SU-DHL-6 (cell line): ENCODE measurements at regions not wholly inside any gene's neighbourhood (a gene's known extent, or its start where the extent isn't known, plus 50 kb on each side); places are given as distances from the start of the nearest gene placed in this dataset.
"Not testable (repeated sequence)": the region's sequence is repeated elsewhere in the genome, so short reads cannot be mapped to it uniquely, and the experiment has no call there.

ENCODE experiments used
- H2AFZ ChIP-seq: fragments of 200-600 bp; sonication (generic); 2 replicates; pipeline ENCODE4 v1.6.1; 2014; ENCODE audit warnings: low read depth, mild to moderate bottlenecking, moderate library complexity, mixed read lengths, antibody characterized with exemption, low read length; ENCODE audit not compliant: severe bottlenecking
- H3F3A ChIP-seq: fragments of 200-600 bp; shearing (Covaris generic); 2 replicates; pipeline ENCODE4 v1.6.0; 2016; ENCODE audit warnings: antibody characterized with exemption, mild to moderate bottlenecking; ENCODE audit not compliant: insufficient read depth
- H3K27ac ChIP-seq: fragments of 200-600 bp; sonication (generic); 2 replicates; pipeline ENCODE4 v1.5.1; 2016; ENCODE audit warnings: low read depth, mild to moderate bottlenecking, low read length, moderate library complexity, mixed read lengths
- H3K27me3 ChIP-seq: fragments of 200-600 bp; sonication (generic), shearing (Covaris generic); 2 replicates; pipeline ENCODE4 v1.6.0; 2014; ENCODE audit warnings: mild to moderate bottlenecking, low read length
- H3K36me3 ChIP-seq: fragments of 200-600 bp; sonication (generic); 2 replicates; pipeline ENCODE4 v1.6.1; 2014; ENCODE audit warnings: mild to moderate bottlenecking, low read length, mixed read lengths
- H3K4me2 ChIP-seq: fragments of 300-600, 200-600 bp; shearing (Covaris generic), sonication (generic); 2 replicates; pipeline ENCODE4 v1.6.0; 2014; ENCODE audit warnings: low read length, low read depth, mild to moderate bottlenecking; ENCODE audit not compliant: poor library complexity, severe bottlenecking
- H3K4me3 ChIP-seq: fragments of 200-600 bp; sonication (generic); 2 replicates; pipeline ENCODE4 v1.5.1; 2014; ENCODE audit warnings: antibody characterized with exemption, low read length, mild to moderate bottlenecking, mixed read lengths; ENCODE audit not compliant: insufficient read depth, poor library complexity, severe bottlenecking
- H3K79me2 ChIP-seq: fragments of 200-600 bp; sonication (generic); 2 replicates; pipeline ENCODE4 v1.6.1; 2014; ENCODE audit warnings: mild to moderate bottlenecking, low read length, moderate library complexity; ENCODE audit not compliant: insufficient read depth
- H3K9ac ChIP-seq: fragments of 200-600 bp; sonication (generic); 2 replicates; pipeline ENCODE4 v1.7.0; 2014; ENCODE audit warnings: mild to moderate bottlenecking, low read length
- H3K9me2 ChIP-seq: fragments of 200-600 bp; sonication (generic); replicated peaks from 2 replicates; pipeline ENCODE4 v1.6.1; 2014; ENCODE audit warnings: low read length; ENCODE audit not compliant: insufficient read depth
- H3K9me3 ChIP-seq: fragments of 200-600 bp; sonication (generic); 2 replicates; pipeline ENCODE4 v1.6.1; 2014; ENCODE audit warnings: low read length, mixed read lengths; ENCODE audit not compliant: insufficient read depth
- H4K20me1 ChIP-seq: fragments of 200-600 bp; sonication (generic); 2 replicates; pipeline ENCODE4 v1.6.1; 2014; ENCODE audit warnings: low read depth, mild to moderate bottlenecking, antibody characterized with exemption, low read length, moderate library complexity, mixed read lengths
- CTCF ChIP-seq: fragments of 200-600 bp; sonication (generic); IDR thresholded peaks from one replicate; pipeline ENCODE4 v1.5.1; 2017; ENCODE audit warnings: antibody characterized with exemption, mild to moderate bottlenecking, low read length, moderate library complexity; ENCODE audit not compliant: insufficient read depth, poor library complexity, severe bottlenecking
- EZH2phosphoT487 ChIP-seq: fragments of 200-600 bp; sonication (generic), shearing (Covaris generic); conservative IDR thresholded peaks from 2 replicates; pipeline ENCODE4 v1.6.1; 2018; ENCODE audit warnings: mild to moderate bottlenecking, antibody characterized with exemption, low read length, moderate library complexity, mixed read lengths

DNA sequence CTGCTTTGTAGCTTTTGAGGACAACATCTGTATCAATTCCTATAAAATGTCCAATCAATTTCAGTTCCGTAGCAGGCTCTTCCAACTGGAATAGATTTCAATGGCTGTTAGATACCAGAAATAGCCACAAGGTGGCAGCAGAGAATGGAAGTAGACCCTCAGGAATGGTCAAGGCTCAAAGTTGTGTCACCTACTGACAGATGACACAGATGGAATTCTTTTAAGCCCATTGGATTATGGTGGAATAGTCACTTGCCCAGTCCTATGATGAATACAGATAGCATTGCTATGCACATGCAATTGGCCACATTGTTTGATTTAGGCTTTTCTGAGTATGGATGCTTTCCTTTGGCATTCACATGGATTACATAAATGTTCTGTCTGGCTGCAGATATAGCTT lies 130.4 kb upstream of the RADX start:
- no peaks in the 10 kb centered on the region for H3K9me3 ChIP-seq
- no peaks in the 10 kb centered on the region for H3F3A ChIP-seq
- no peaks in the 10 kb centered on the region for H3K79me2 ChIP-seq
- H3K27me3 ChIP-seq, result no peaks in the 10 kb centered on the region
- no peak overlapping the region for H3K27ac ChIP-seq
- H3K9me2 ChIP-seq, result no peaks in the 10 kb centered on the region
- no peak overlapping the region for H3K9ac ChIP-seq
- H4K20me1 ChIP-seq, result no peaks in the 10 kb centered on the region
- no peak overlapping the region for H2AFZ ChIP-seq
- H3K36me3 ChIP-seq, result no peaks in the 10 kb centered on the region
- H3K4me2 ChIP-seq, result no peak overlapping the region
- H3K4me3 ChIP-seq, result no peak overlapping the region
- TF ChIP-seq CTCF (no peak), EZH2phosphoT487 (no peak)

DNA sequence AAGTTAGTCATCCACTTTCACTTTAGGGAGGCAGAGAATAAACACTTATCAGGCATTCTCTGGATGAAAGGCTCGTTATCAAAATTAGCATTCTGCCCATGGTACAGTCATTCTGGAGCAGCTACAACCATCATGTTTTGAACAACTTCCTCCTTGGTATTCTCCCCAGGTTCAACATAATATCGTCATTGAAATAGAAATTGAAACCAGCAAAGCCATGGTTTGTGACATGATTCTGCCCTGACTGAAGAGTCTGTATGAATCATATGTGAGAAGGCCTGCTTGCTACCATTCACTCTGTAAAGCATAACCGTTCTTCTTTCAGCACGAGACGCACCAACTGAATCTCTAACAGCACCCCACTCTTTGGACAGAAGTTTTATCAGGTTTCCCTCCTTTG lies 127.5 kb upstream of the RADX start:
- no peak overlapping the region for H3K4me3 ChIP-seq
- no peak overlapping the region for H3K27ac ChIP-seq
- H3K27me3 ChIP-seq, result no peaks in the 10 kb centered on the region

DNA sequence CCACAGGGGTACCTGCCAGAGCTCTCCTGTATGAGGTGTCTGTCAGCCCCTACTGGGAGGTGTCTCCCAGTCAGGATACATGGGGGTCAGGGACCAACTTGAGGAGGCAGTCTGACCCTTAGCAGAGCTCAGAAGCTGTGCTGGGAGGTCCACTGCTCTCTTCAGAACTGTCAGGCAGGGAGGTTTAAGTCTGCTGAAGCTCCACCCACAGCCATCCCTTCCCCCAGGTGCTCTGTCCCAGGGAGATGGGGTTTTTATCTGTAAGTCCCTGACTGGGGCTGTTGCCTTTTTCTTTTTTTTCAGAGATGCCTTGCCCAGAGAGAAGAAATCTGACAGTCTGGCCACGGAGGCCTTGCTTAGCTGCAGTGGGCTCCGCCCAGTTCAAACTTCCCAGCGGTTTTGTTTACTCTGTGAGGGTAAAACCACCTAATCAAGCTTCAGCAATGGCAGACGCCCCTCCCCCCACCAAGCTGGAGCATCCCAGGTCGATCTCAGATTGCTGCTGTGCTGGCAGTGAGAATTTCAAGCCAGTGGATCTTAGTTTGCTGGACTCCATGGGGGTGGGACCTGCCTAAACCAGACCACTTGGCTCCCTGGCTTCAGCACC lies 118.5 kb upstream of the RADX start:
- not testable (repeated sequence) for H4K20me1 ChIP-seq, H3K9me3 ChIP-seq, H3K27me3 ChIP-seq, H2AFZ ChIP-seq, H3K4me2 ChIP-seq, H3K9me2 ChIP-seq, H3F3A ChIP-seq, H3K79me2 ChIP-seq, H3K27ac ChIP-seq, H3K36me3 ChIP-seq, H3K4me3 ChIP-seq, H3K9ac ChIP-seq

More for the DNA sequence above, 127.5 kb upstream of the RADX start:
- Histone ChIP-seq H3K9ac (no peak overlapping the region), H3K4me2 (no peak overlapping the region), H3K9me3 (no peaks in the 10 kb centered on the region), H3F3A (no peaks in the 10 kb centered on the region), H3K9me2 (no peaks in the 10 kb centered on the region), H3K36me3 (no peaks in the 10 kb centered on the region), H2AFZ (no peak overlapping the region), H3K79me2 (no peaks in the 10 kb centered on the region), H4K20me1 (no peaks in the 10 kb centered on the region)
- TF ChIP-seq EZH2phosphoT487, result no peak
- TF ChIP-seq CTCF, result no peak

DNA sequence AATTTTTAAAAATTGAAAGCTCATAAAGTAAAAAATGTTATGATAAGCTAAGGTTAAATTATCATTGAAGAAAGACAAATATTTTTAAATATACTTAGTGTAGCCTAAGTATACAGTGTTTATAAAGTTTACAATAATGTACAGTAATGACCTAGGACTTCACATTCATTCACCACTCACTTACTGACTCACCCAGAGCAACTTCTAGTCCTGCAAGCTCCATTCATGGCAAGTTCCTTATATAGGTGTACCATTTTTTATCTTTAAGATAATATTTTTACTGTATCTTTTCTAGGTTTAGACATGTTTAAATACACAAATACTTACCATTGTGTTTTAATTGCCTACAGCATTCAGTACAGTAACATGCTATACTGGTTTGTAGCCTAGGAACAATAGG lies 112.3 kb upstream of the RADX start:
- no peak overlapping the region for H3K27ac ChIP-seq
- no peaks in the 10 kb centered on the region for H4K20me1 ChIP-seq
- H3F3A ChIP-seq, result no peaks in the 10 kb centered on the region
- H3K9me2 ChIP-seq, result no peaks in the 10 kb centered on the region
- H3K27me3 ChIP-seq, result no peaks in the 10 kb centered on the region
- no peak overlapping the region for H3K4me2 ChIP-seq
- H3K79me2 ChIP-seq, result no peaks in the 10 kb centered on the region
- H3K4me3 ChIP-seq, result no peak overlapping the region
- TF ChIP-seq EZH2phosphoT487 (no peak), CTCF (no peak)
- no peaks in the 10 kb centered on the region for H3K36me3 ChIP-seq
- no peak overlapping the region for H2AFZ ChIP-seq
- no peaks in the 10 kb centered on the region for H3K9me3 ChIP-seq
- H3K9ac ChIP-seq, result no peak overlapping the region
